Hippocampal formation (tissue), 2 donors: ENCODE measurements at regions not wholly inside any gene's neighbourhood (a gene's known extent, or its start where the extent isn't known, plus 50 kb on each side); places are given as distances from the start of the nearest gene placed in this dataset.

Experiments used
- DNase-seq, 2 donors: peaks; one replicate each; lab custom pipeline; 2025; lab: John Stamatoyannopoulos, UW

- no peak for DNase-seq
Observed at GRCh38 chr15:95252404-95252803, 1021.0 kb downstream of the MCTP2 start.

GRCh38 chr15:95254263-95254662 is 1022.9 kb downstream of the MCTP2 start:
- DNase-seq, result no peak

- peak; percentile 24 to 42 for DNase-seq
Observed at GRCh38 chr15:95259513-95259912, 1028.2 kb downstream of the MCTP2 start.

GRCh38 chr15:95259965-95260364 is 1028.6 kb downstream of the MCTP2 start:
- DNase-seq, result no peak

GRCh38 chr15:95260856-95261255 is 1029.5 kb downstream of the MCTP2 start:
- DNase-seq, result no peak

GRCh38 chr15:95261546-95261945 is 1030.2 kb downstream of the MCTP2 start:
- no peak for DNase-seq

GRCh38 chr15:95261968-95262367 is 1030.6 kb downstream of the MCTP2 start:
- DNase-seq, result no peak

GRCh38 chr15:95262866-95263564 is 1031.7 kb downstream of the MCTP2 start:
- no peak for DNase-seq

GRCh38 chr15:95263751-95264150 is 1032.4 kb downstream of the MCTP2 start:
- DNase-seq, result no peak

GRCh38 chr15:95265419-95265997 is 1034.1 kb downstream of the MCTP2 start:
- no peak for DNase-seq

GRCh38 chr15:95266451-95267061 is 1035.2 kb downstream of the MCTP2 start:
- no peak for DNase-seq

GRCh38 chr15:95267481-95267880 is 1036.1 kb downstream of the MCTP2 start:
- DNase-seq, result no peak

GRCh38 chr15:95269242-95270183 is 1038.2 kb downstream of the MCTP2 start:
- DNase-seq, result no peak

- DNase-seq, result no peak
Observed at GRCh38 chr15:95274101-95274500, 1042.7 kb downstream of the MCTP2 start.

GRCh38 chr15:95277266-95277665 is 1045.9 kb downstream of the MCTP2 start:
- no peak for DNase-seq

GRCh38 chr15:95278532-95279245 is 1047.3 kb downstream of the MCTP2 start:
- no peak for DNase-seq

- DNase-seq, result no peak
Observed at GRCh38 chr15:95279277-95280019, 1048.1 kb downstream of the MCTP2 start.

GRCh38 chr15:95280711-95281110 is 1049.3 kb downstream of the MCTP2 start:
- no peak for DNase-seq

GRCh38 chr15:95281470-95281869 is 1049.0 kb upstream of the NR2F2 start:
- DNase-seq, result no peak

- DNase-seq, result no peak
Observed at GRCh38 chr15:95284492-95284891, 1046.0 kb upstream of the NR2F2 start.

GRCh38 chr15:95284933-95285421 is 1045.5 kb upstream of the NR2F2 start:
- DNase-seq, result no peak
